ENCODE measurements at regions not wholly inside any gene's neighbourhood (a gene's known extent, or its start where the extent isn't known, plus 50 kb on each side); places are given as distances from the start of the nearest gene placed in this dataset.

- TF ChIP-seq CTCF (conservative IDR thresholded peaks at IDR 0.05 in 1 of 2, IDR thresholded peaks at IDR 0.05 in 1 of 2; ENCODE audit: low read depth in 1 of 2, low read length in 2 of 2) (no peak), EZH2 (IDR thresholded peaks at IDR 0.05; ENCODE audit: low read length, missing control alignments) (no peak)
Measured at GRCh38 chr15:69910514-69910913, 187.2 kb downstream of the TLE3 start.
